ENCODE measurements at regions not wholly inside any gene's neighbourhood (a gene's known extent, or its start where the extent isn't known, plus 50 kb on each side); places are given as distances from the start of the nearest gene placed in this dataset.

DNA sequence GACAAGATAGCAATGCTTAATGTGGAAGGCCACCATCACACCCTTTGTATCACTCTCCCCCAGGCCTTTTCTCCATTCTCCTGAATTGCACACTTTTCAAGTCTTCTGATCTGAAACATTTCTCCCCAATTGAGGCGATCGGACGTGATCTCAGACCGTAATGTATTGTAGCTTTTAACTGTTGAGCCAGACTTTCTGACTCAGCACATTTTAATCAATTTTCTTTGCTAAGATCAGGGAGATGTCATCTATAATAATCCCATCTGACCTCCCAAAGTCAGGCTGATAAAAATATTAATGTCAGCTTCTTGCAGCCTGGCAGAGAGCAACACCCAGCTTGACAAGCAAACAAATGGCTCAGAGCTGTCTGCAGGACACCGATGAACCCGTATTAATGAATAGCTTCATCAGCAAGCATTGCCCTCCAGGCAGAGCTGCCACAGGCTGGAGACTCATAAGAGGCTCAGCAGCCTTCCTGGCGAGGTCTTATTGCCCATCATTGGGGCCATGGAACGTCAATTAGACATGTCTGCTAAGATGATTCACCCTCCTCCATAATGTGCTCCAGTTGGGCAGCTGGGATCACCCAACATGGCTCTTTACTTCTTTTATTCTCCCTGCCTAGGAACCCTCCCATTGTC is 60.2 kb upstream of the UQCRFS1 start:
- no peak overlapping the region for H4K5ac ChIP-seq (ENCODE audit: insufficient read length, low read depth, low read length)
- H3K9me3 ChIP-seq (ENCODE audit: insufficient read depth in 2 of 2, low read depth in 1 of 2, low read length in 1 of 2), result 0 out of 4 replicates have a peak, but pooled peaks cover 0 to 3% of the 10 kb centered on the region in 2 experiments
- H3K4me1 ChIP-seq (replicated peaks in 1 of 4; ENCODE audit: control insufficient read depth in 3 of 4, insufficient read depth in 4 of 4, low read length in 3 of 4), result peaks cover 0 to 6% (median 0%) of the 10 kb centered on the region in 4 experiments; a peak in 3 of 7 replicates
- no peak overlapping the region for H3K27ac ChIP-seq (ENCODE audit: low read depth, low read length)
- ChIA-PET POLR2A (ENCODE audit: partially characterized antibody) (no interaction called here), CTCF (ENCODE audit: partially characterized antibody) (interaction anchor here (0.6 to 4.9 kb wide), 3 partner anchors 9 to 639 kb away, joined by 3 to 27 read pairs (median 21); no protein-coding TSS in a partner anchor)
- no peak overlapping the region for H3K18ac ChIP-seq (ENCODE audit: extremely low read depth, low read length)
- H2AK5ac ChIP-seq (ENCODE audit: low read depth, low read length), result no peak overlapping the region
- H2BK15ac ChIP-seq (ENCODE audit: low read length), result no peak overlapping the region
- WGBS, 2 experiments (ENCODE audit: extremely low coverage in 1 of 2, insufficient coverage in 1 of 2, insufficient read length in 1 of 2, insufficient replicate concordance in 2 of 2, low coverage in 1 of 2, low lambda C conversion rate in 2 of 2, missing lambda C conversion rate in 1 of 2), result 93% methylated on average over 8 of the region's 8 CpGs; no CpG with 5 or more reads in 1 of the 2 experiments
- FAIRE-seq (no peak), DNase-seq (ENCODE audit: low read depth in 1 of 2, low spot score in 2 of 2) (no peak)
- H3K79me2 ChIP-seq (ENCODE audit: control insufficient read depth in 1 of 2, insufficient read depth in 2 of 2, low read length in 2 of 2), result no peaks in the 10 kb centered on the region
- H3K79me1 ChIP-seq (ENCODE audit: low read depth, low read length), result no peaks in the 10 kb centered on the region
- H2BK120ac ChIP-seq (replicated peaks; ENCODE audit: low read depth, low read length), result no peak overlapping the region
- no peaks in the 10 kb centered on the region; a peak in 3 of 7 replicates for H3K27me3 ChIP-seq (replicated peaks in 1 of 4; ENCODE audit: control insufficient read depth in 3 of 4, extremely low read depth in 1 of 4, insufficient read depth in 3 of 4, low read length in 3 of 4)
- no peaks in the 10 kb centered on the region for H4K20me1 ChIP-seq (replicated peaks in 1 of 2; ENCODE audit: control insufficient read depth in 1 of 2, insufficient read depth in 2 of 2, low read length in 2 of 2)
- no peak overlapping the region for H3K9ac ChIP-seq (replicated peaks in 1 of 4; ENCODE audit: extremely low read depth in 1 of 4, low read depth in 3 of 4, low read length in 3 of 4)
- H2BK20ac ChIP-seq (ENCODE audit: low read length), result no peak overlapping the region
- H4K8ac ChIP-seq (ENCODE audit: extremely low read depth, insufficient read depth, low read length), result no peak overlapping the region
- H2AFZ ChIP-seq (ENCODE audit: low read length), result no peak overlapping the region
- no peak overlapping the region for H2BK12ac ChIP-seq (ENCODE audit: low read depth, low read length)
- no peak overlapping the region for H3K4me3 ChIP-seq (ENCODE audit: extremely low read depth in 1 of 4, insufficient read depth in 2 of 4, low read depth in 3 of 4, low read length in 4 of 4)
- H3K23me2 ChIP-seq (ENCODE audit: low read depth, low read length), result no peaks in the 10 kb centered on the region
- no peak overlapping the region for H3K4me2 ChIP-seq (ENCODE audit: insufficient read depth in 1 of 2, low read depth in 2 of 2, low read length in 2 of 2)
- H3K23ac ChIP-seq (ENCODE audit: insufficient read length), result no peak overlapping the region
- TF ChIP-seq SP2 (IDR thresholded peaks at IDR 0.05; ENCODE audit: low read length) (no peak), TAF1 (IDR thresholded peaks at IDR 0.05; ENCODE audit: low read depth, low read length) (no peak), NANOG (IDR thresholded peaks at IDR 0.05; ENCODE audit: insufficient read depth, low read depth, low read length, poor library complexity, severe bottlenecking) (no peak), KDM1A (IDR thresholded peaks at IDR 0.05; ENCODE audit: borderline replicate concordance, low read length) (no peak), POLR2AphosphoS5 (IDR thresholded peaks at IDR 0.05; ENCODE audit: low read depth, low read length) (no peak), KDM5A (IDR thresholded peaks at IDR 0.05; ENCODE audit: low read length) (no peak)
- H3K14ac ChIP-seq (ENCODE audit: insufficient read length), result no peak overlapping the region
- H4K91ac ChIP-seq (replicated peaks; ENCODE audit: insufficient read length, low read length), result no peak overlapping the region
- H2BK5ac ChIP-seq (ENCODE audit: low read depth, low read length), result no peak overlapping the region
- H3K56ac ChIP-seq (replicated peaks; ENCODE audit: insufficient read length, low read depth, low read length), result no peak overlapping the region
- 0 out of 8 replicates have a peak, but pooled peaks cover 0 to 2% (median 0%) of the 10 kb centered on the region in 4 experiments for H3K36me3 ChIP-seq (ENCODE audit: control insufficient read depth in 2 of 4, insufficient read depth in 4 of 4, low read length in 3 of 4)
- H3K4ac ChIP-seq (replicated peaks; ENCODE audit: insufficient read length, low read depth, low read length), result no peak overlapping the region
